HEK293 (cell line): ENCODE measurements at regions not wholly inside any gene's neighbourhood (a gene's known extent, or its start where the extent isn't known, plus 50 kb on each side); places are given as distances from the start of the nearest gene placed in this dataset.

Source experiments
- CTCF ChIA-PET: fragments of 350-600 bp; formaldehyde crosslinking; extraction: SDS; loops from one replicate; lab custom pipeline; 2021; ENCODE audit warnings: antibody characterized with exemption; lab: Yijun Ruan, JAX
- POLR2A ChIA-PET: fragments of 300-600 bp; formaldehyde crosslinking; extraction: SDS; loops from one replicate; lab custom pipeline; 2020; ENCODE audit warnings: antibody characterized with exemption, inconsistent platforms; lab: Yijun Ruan, JAX
- H3K27ac ChIP-seq: fragments of 200-500 bp; sonication (Bioruptor generic); 2 replicates; pipeline ENCODE4 v1.5.1; 2014; ENCODE audit warnings: low read depth, low read length, control low read depth, inconsistent platforms; ENCODE audit errors: extremely low read depth
- H3K36me3 ChIP-seq, 2 experiments: fragments of 200-500 bp in 1 of 2; sonication (Bioruptor generic) in 1 of 2; 1 replicate in 1 of 2; 2 replicates in 1 of 2; pipeline ENCODE4 v1.5.1; 2014 to 2017; ENCODE audit warnings: inconsistent platforms in 2 of 2, low read length in 2 of 2; ENCODE audit not compliant: control insufficient read depth in 2 of 2, insufficient read depth in 1 of 2
- H3K4me1 ChIP-seq: fragments of 200-500 bp; sonication (Bioruptor generic); 2 replicates; pipeline ENCODE4 v1.5.1; 2014; ENCODE audit warnings: mild to moderate bottlenecking, low read length, inconsistent platforms; ENCODE audit not compliant: control insufficient read depth, insufficient read depth
- H3K4me3 ChIP-seq: 2 replicates; pipeline ENCODE4 v1.5.1; 2011; ENCODE audit warnings: low read depth, mild to moderate bottlenecking, control low read depth, low read length, moderate library complexity
- H3K9me3 ChIP-seq: fragments of 200-500 bp; sonication (Bioruptor generic); 2 replicates; pipeline ENCODE4 v1.5.1; 2014; ENCODE audit warnings: low read depth, low read length, inconsistent platforms; ENCODE audit not compliant: control insufficient read depth, insufficient read depth
- GLIS1 ChIP-seq: fragments of 450-650 bp; formaldehyde crosslinking; IDR thresholded peaks from 2 replicates; pipeline ENCODE4 v1.5.1; 2016; ENCODE audit warnings: missing biosample characterization, missing genetic modification characterization
- HOXA7 ChIP-seq: sonication (generic); formaldehyde crosslinking; IDR thresholded peaks from 2 replicates; pipeline ENCODE4 v1.8.1; 2022; ENCODE audit warnings: missing genetic modification reagents, borderline replicate concordance
- PATZ1 ChIP-seq: fragments of 450-650 bp; formaldehyde crosslinking; IDR thresholded peaks from 2 replicates; pipeline ENCODE4 v1.5.1; 2016; ENCODE audit warnings: missing biosample characterization, missing genetic modification characterization
- TCF7L2 ChIP-seq: IDR thresholded peaks from 2 replicates; pipeline ENCODE4 v1.6.1; 2011; ENCODE audit warnings: low read depth, mild to moderate bottlenecking, inconsistent platforms, low read length, moderate library complexity, borderline replicate concordance
- ZBTB1 ChIP-seq: fragments of 450-650 bp; formaldehyde crosslinking; IDR thresholded peaks from 2 replicates; pipeline ENCODE4 v1.5.1; 2016; ENCODE audit warnings: missing biosample characterization, missing genetic modification characterization
- ZBTB10 ChIP-seq: fragments of 450-650 bp; formaldehyde crosslinking; IDR thresholded peaks from 2 replicates; pipeline ENCODE4 v1.5.1; 2016; ENCODE audit warnings: missing biosample characterization, missing genetic modification characterization
- ZFP3 ChIP-seq: fragments of 450-650 bp; formaldehyde crosslinking; IDR thresholded peaks from 2 replicates; pipeline ENCODE4 v1.5.1; 2016; ENCODE audit warnings: low read depth, missing biosample characterization, missing genetic modification characterization
- ZNF155 ChIP-seq: fragments of 450-650 bp; formaldehyde crosslinking; IDR thresholded peaks from 2 replicates; pipeline ENCODE4 v1.5.1; 2016; ENCODE audit warnings: missing biosample characterization, missing genetic modification characterization
- ZNF426 ChIP-seq: fragments of 450-650 bp; formaldehyde crosslinking; IDR thresholded peaks from 2 replicates; pipeline ENCODE4 v1.5.1; 2017; ENCODE audit warnings: missing biosample characterization, missing genetic modification characterization, mild to moderate bottlenecking, inconsistent platforms, moderate library complexity
- ZNF449 ChIP-seq: fragments of 450-650 bp; formaldehyde crosslinking; IDR thresholded peaks from 2 replicates; pipeline ENCODE4 v1.5.1; 2017; ENCODE audit warnings: missing biosample characterization, mild to moderate bottlenecking, missing genetic modification characterization, moderate library complexity
- ZNF513 ChIP-seq: fragments of 450-650 bp; IDR thresholded peaks from 2 replicates; pipeline ENCODE4 v1.5.1; 2018; ENCODE audit warnings: missing biosample characterization, missing genetic modification characterization
- ZNF514 ChIP-seq: fragments of 450-650 bp; formaldehyde crosslinking; IDR thresholded peaks from 2 replicates; pipeline ENCODE4 v1.5.1; 2016; ENCODE audit warnings: missing biosample characterization, missing genetic modification characterization
- ZNF560 ChIP-seq: fragments of 450-650 bp; formaldehyde crosslinking; IDR thresholded peaks from 2 replicates; pipeline ENCODE4 v1.5.1; 2017; ENCODE audit warnings: missing biosample characterization, missing genetic modification characterization, borderline replicate concordance
- ZNF701 ChIP-seq: fragments of 450-650 bp; formaldehyde crosslinking; IDR thresholded peaks from 2 replicates; pipeline ENCODE4 v1.5.1; 2016; ENCODE audit warnings: missing biosample characterization, missing genetic modification characterization
- TF ChIP-seq, protein P1 (sequence below): fragments of 450-650 bp; formaldehyde crosslinking; IDR thresholded peaks from 2 replicates; pipeline ENCODE4 v1.5.1; 2016; ENCODE audit warnings: missing biosample characterization, missing genetic modification characterization
- TF ChIP-seq, protein P2 (sequence below): fragments of 450-650 bp; formaldehyde crosslinking; IDR thresholded peaks from 2 replicates; pipeline ENCODE4 v1.5.0; 2017; ENCODE audit warnings: missing biosample characterization, missing genetic modification characterization, borderline replicate concordance

GRCh38 chr4:56246233-56246610, 141.1 kb downstream of the AASDH start (continued):
- TF ChIP-seq ZNF560 (tag by site-specific recombination): no peak
- TF ChIP-seq, protein P1, sequence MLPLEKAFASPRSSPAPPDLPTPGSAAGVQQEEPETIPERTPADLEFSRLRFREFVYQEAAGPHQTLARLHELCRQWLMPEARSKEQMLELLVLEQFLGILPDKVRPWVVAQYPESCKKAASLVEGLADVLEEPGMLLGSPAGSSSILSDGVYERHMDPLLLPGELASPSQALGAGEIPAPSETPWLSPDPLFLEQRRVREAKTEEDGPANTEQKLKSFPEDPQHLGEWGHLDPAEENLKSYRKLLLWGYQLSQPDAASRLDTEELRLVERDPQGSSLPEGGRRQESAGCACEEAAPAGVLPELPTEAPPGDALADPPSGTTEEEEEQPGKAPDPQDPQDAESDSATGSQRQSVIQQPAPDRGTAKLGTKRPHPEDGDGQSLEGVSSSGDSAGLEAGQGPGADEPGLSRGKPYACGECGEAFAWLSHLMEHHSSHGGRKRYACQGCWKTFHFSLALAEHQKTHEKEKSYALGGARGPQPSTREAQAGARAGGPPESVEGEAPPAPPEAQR (tag by site-specific recombination): no peak
- TF ChIP-seq ZNF513 (tag by site-specific recombination): no peak
- TF ChIP-seq, protein P2, sequence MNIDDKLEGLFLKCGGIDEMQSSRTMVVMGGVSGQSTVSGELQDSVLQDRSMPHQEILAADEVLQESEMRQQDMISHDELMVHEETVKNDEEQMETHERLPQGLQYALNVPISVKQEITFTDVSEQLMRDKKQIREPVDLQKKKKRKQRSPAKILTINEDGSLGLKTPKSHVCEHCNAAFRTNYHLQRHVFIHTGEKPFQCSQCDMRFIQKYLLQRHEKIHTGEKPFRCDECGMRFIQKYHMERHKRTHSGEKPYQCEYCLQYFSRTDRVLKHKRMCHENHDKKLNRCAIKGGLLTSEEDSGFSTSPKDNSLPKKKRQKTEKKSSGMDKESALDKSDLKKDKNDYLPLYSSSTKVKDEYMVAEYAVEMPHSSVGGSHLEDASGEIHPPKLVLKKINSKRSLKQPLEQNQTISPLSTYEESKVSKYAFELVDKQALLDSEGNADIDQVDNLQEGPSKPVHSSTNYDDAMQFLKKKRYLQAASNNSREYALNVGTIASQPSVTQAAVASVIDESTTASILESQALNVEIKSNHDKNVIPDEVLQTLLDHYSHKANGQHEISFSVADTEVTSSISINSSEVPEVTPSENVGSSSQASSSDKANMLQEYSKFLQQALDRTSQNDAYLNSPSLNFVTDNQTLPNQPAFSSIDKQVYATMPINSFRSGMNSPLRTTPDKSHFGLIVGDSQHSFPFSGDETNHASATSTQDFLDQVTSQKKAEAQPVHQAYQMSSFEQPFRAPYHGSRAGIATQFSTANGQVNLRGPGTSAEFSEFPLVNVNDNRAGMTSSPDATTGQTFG (tag by site-specific recombination): no peak
- no peak for TF ChIP-seq PATZ1 (tag by site-specific recombination)
- no peak for TF ChIP-seq HOXA7 (CRISPR knock-in tag)
- no peak for TF ChIP-seq ZNF449
- TF ChIP-seq ZNF155 (tag by site-specific recombination): no peak
- TF ChIP-seq GLIS1: no peak
- no peak for TF ChIP-seq ZNF426 (tag by site-specific recombination)
- TF ChIP-seq, all 188 proteins: peak for 0

- H3K27ac ChIP-seq: no peak overlapping the region
- CTCF ChIA-PET: no interaction called here
- TF ChIP-seq ZBTB1 (tag by site-specific recombination) (no peak), ZFP3 (tag by site-specific recombination) (no peak), ZBTB10 (tag by site-specific recombination) (no peak), TCF7L2 (no peak), ZNF514 (no peak), ZNF701 (tag by site-specific recombination) (no peak)
- H3K9me3 ChIP-seq: no peaks in the 10 kb centered on the region
- no peak overlapping the region for H3K4me3 ChIP-seq
- no peaks in the 10 kb centered on the region for H3K4me1 ChIP-seq
- H3K36me3 ChIP-seq: no peaks in the 10 kb centered on the region
- POLR2A ChIA-PET: no interaction called here
Observed at GRCh38 chr4:56245547-56246232, 141.6 kb downstream of the AASDH start.
